ENCODE measurements at regions not wholly inside any gene's neighbourhood (a gene's known extent, or its start where the extent isn't known, plus 50 kb on each side); places are given as distances from the start of the nearest gene placed in this dataset.

GRCh38 chr21:25036775-25037174, 570.5 kb downstream of the MRPL39 start:
- Histone ChIP-seq H3K4me2 (no peak overlapping the region), H3K4me3 (no peak overlapping the region), H3K9me3 (no peaks in the 10 kb centered on the region), H3K27ac (no peak overlapping the region), H3K4me1 (no peaks in the 10 kb centered on the region)
- FAIRE-seq: no peak
- POLR2A ChIA-PET: no interaction called here
- TF ChIP-seq RCOR1 (IDR thresholded peaks at IDR 0.05; ENCODE audit: low read depth, low read length) (no peak), EHF (CRISPR knock-in tag; IDR thresholded peaks at IDR 0.05) (no peak), ATOH8 (CRISPR knock-in tag; IDR thresholded peaks at IDR 0.05; ENCODE audit: low read depth) (no peak)
- CTCF ChIA-PET: no interaction called here
- 5% methylated on average over 1 of the region's 1 CpG for WGBS (ENCODE audit: missing lambda C conversion rate)
- no peak for ATAC-seq
- DNase-seq (ENCODE audit: low read depth in 1 of 2, low spot score in 1 of 2): no peak

- 1% methylated on average over 5 of the region's 5 CpGs for WGBS (ENCODE audit: missing lambda C conversion rate)
- ChIA-PET POLR2A (no interaction called here), CTCF (no interaction called here)
- no peak overlapping the region for H3K27ac ChIP-seq
- H3K4me2 ChIP-seq: no peak overlapping the region
- no peaks in the 10 kb centered on the region for H3K9me3 ChIP-seq
- ATAC-seq (no peak), FAIRE-seq (no peak), DNase-seq (ENCODE audit: low read depth in 1 of 2, low spot score in 1 of 2) (no peak)
- H3K4me1 ChIP-seq: no peaks in the 10 kb centered on the region
- no peak overlapping the region for H3K4me3 ChIP-seq
- TF ChIP-seq GATA3 (IDR thresholded peaks at IDR 0.05; ENCODE audit: borderline replicate concordance) (no peak), EHMT2 (IDR thresholded peaks at IDR 0.05; ENCODE audit: low read depth) (no peak), FOSB (CRISPR knock-in tag; IDR thresholded peaks at IDR 0.05) (no peak)
Measured at GRCh38 chr21:25031750-25032149, 575.5 kb downstream of the MRPL39 start.

GRCh38 chr21:25029580-25029979, 577.7 kb downstream of the MRPL39 start:
- FAIRE-seq: no peak
- ChIA-PET CTCF (no interaction called here), POLR2A (no interaction called here)
- TF ChIP-seq FOSL2 (IDR thresholded peaks at IDR 0.05): no peak
- no peak for TF ChIP-seq FOSL2 (CRISPR knock-in tag; IDR thresholded peaks at IDR 0.05)
- no peak for TF ChIP-seq EHMT2 (IDR thresholded peaks at IDR 0.05; ENCODE audit: low read depth)
- TF ChIP-seq POLR2A (IDR thresholded peaks at IDR 0.05; ENCODE audit: low read length): no peak
- TF ChIP-seq CTCF (IDR thresholded peaks at IDR 0.05): no peak
- TF ChIP-seq BHLHE40 (IDR thresholded peaks at IDR 0.05; ENCODE audit: low read depth, low read length): no peak
- no peak for TF ChIP-seq CBX8 (IDR thresholded peaks at IDR 0.05)
- H3K4me3 ChIP-seq: no peak overlapping the region
- WGBS (ENCODE audit: missing lambda C conversion rate): 0% methylated on average over 3 of the region's 3 CpGs
- no peak for DNase-seq (ENCODE audit: low read depth in 1 of 2, low spot score in 1 of 2)
- H3K4me2 ChIP-seq: no peak overlapping the region
- ATAC-seq: no peak
- H3K4me1 ChIP-seq: no peaks in the 10 kb centered on the region
- no peaks in the 10 kb centered on the region for H3K9me3 ChIP-seq
- H3K27ac ChIP-seq: no peak overlapping the region

- CTCF ChIA-PET: no interaction called here
- ATAC-seq: no peak
- TF ChIP-seq BHLHE40 (IDR thresholded peaks at IDR 0.05; ENCODE audit: low read depth, low read length): no peak
- no peak for TF ChIP-seq CBX2 (IDR thresholded peaks at IDR 0.05; ENCODE audit: borderline replicate concordance, low read depth)
- TF ChIP-seq MAX (IDR thresholded peaks at IDR 0.05): no peak
- no peak for TF ChIP-seq E2F6 (IDR thresholded peaks at IDR 0.05; ENCODE audit: borderline replicate concordance, low read depth)
- no peak for TF ChIP-seq TP53 (CRISPR knock-in tag; IDR thresholded peaks at IDR 0.05)
- no peak for TF ChIP-seq RARB (CRISPR knock-in tag; IDR thresholded peaks at IDR 0.05)
- no peak for TF ChIP-seq RCOR1 (IDR thresholded peaks at IDR 0.05; ENCODE audit: low read depth, low read length)
- no peak for TF ChIP-seq ELK1 (IDR thresholded peaks at IDR 0.05; ENCODE audit: low read depth, low read length)
- no peak for TF ChIP-seq ESRRA (IDR thresholded peaks at IDR 0.05; ENCODE audit: borderline replicate concordance, low read length)
- TF ChIP-seq ZFP36 (IDR thresholded peaks at IDR 0.05; ENCODE audit: borderline replicate concordance, partially characterized antibody): no peak
- no peak for TF ChIP-seq CTCF (IDR thresholded peaks at IDR 0.05)
- TF ChIP-seq GATA3 (IDR thresholded peaks at IDR 0.05; ENCODE audit: borderline replicate concordance): no peak
- TF ChIP-seq EHF (CRISPR knock-in tag; IDR thresholded peaks at IDR 0.05): no peak
- no peak for TF ChIP-seq HOXA7 (CRISPR knock-in tag; IDR thresholded peaks at IDR 0.05)
- no peak for TF ChIP-seq PBX3 (IDR thresholded peaks at IDR 0.05)
- TF ChIP-seq SMC3 (IDR thresholded peaks at IDR 0.05): no peak
- TF ChIP-seq NR3C1 (IDR thresholded peaks at IDR 0.05): no peak
- H3K4me1 ChIP-seq: no peaks in the 10 kb centered on the region
- no peaks in the 10 kb centered on the region for H3K9me3 ChIP-seq
- no peak overlapping the region for H3K27ac ChIP-seq
- no peak overlapping the region for H3K4me2 ChIP-seq
- 13% methylated on average over 2 of the region's 2 CpGs for WGBS (ENCODE audit: missing lambda C conversion rate)
- DNase-seq (ENCODE audit: low read depth in 1 of 2, low spot score in 1 of 2): no peak
- no peak for FAIRE-seq
- no peak overlapping the region for H3K4me3 ChIP-seq
- POLR2A ChIA-PET: no interaction called here
Measured at GRCh38 chr21:25025596-25025995, 581.7 kb downstream of the MRPL39 start.

All from A549 (cell line).